ENCODE measurements at regions not wholly inside any gene's neighbourhood (a gene's known extent, or its start where the extent isn't known, plus 50 kb on each side); places are given as distances from the start of the nearest gene placed in this dataset.

GRCh38 chr10:28959850-28960501, 282.7 kb downstream of the BAMBI start:
- Mint-ChIP-seq H3K27ac (no peak overlapping the region), H3K9me3 (no peaks in the 10 kb centered on the region), H3K27me3 (ENCODE audit: insufficient read depth) (peaks cover 4% of the 10 kb centered on the region), H3K4me3 (no peak overlapping the region), H3K36me3 (ENCODE audit: low read depth) (no peaks in the 10 kb centered on the region), H3K4me1 (ENCODE audit: low read depth) (no peaks in the 10 kb centered on the region)
- DNase-seq: no peak
- TF ChIP-seq, protein P1, sequence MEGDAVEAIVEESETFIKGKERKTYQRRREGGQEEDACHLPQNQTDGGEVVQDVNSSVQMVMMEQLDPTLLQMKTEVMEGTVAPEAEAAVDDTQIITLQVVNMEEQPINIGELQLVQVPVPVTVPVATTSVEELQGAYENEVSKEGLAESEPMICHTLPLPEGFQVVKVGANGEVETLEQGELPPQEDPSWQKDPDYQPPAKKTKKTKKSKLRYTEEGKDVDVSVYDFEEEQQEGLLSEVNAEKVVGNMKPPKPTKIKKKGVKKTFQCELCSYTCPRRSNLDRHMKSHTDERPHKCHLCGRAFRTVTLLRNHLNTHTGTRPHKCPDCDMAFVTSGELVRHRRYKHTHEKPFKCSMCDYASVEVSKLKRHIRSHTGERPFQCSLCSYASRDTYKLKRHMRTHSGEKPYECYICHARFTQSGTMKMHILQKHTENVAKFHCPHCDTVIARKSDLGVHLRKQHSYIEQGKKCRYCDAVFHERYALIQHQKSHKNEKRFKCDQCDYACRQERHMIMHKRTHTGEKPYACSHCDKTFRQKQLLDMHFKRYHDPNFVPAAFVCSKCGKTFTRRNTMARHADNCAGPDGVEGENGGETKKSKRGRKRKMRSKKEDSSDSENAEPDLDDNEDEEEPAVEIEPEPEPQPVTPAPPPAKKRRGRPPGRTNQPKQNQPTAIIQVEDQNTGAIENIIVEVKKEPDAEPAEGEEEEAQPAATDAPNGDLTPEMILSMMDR (IDR thresholded peaks at IDR 0.05): no peak

DNA sequence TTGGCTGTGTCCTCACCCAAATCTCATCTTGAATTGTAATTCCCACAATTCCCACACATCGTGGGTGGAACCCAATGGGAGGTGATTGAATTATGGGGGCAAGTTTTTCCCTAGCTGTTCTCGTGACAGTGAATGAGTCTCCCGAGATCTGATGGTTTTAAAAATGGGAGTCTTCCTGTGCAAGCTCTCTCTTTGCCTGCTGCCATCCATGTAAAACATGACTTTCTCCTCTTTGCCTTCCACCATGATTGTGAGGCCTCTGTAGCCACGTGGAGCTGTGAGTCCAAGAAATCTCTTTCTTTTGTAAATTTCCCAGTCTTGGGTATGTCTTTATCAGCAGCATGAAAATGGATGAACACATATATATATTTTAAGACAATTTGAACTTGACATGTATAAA, 285.4 kb downstream of the BAMBI start:
- no peaks in the 10 kb centered on the region for H3K4me1 Mint-ChIP-seq (ENCODE audit: low read depth)
- H3K36me3 Mint-ChIP-seq (ENCODE audit: low read depth): no peaks in the 10 kb centered on the region
- TF ChIP-seq, protein P1 (IDR thresholded peaks at IDR 0.05): no peak; the same call in 1 of the 2 replicates
- no peaks in the 10 kb centered on the region for H3K9me3 Mint-ChIP-seq
- H3K4me3 Mint-ChIP-seq: no peak overlapping the region
- DNase-seq: no peak
- H3K27me3 Mint-ChIP-seq (ENCODE audit: insufficient read depth): peaks cover 4% of the 10 kb centered on the region
- H3K27ac Mint-ChIP-seq: no peak overlapping the region

- DNase-seq: no peak
- Mint-ChIP-seq H3K27me3 (ENCODE audit: insufficient read depth) (peaks cover 4% of the 10 kb centered on the region), H3K36me3 (ENCODE audit: low read depth) (no peaks in the 10 kb centered on the region), H3K4me1 (ENCODE audit: low read depth) (no peaks in the 10 kb centered on the region), H3K9me3 (no peaks in the 10 kb centered on the region), H3K27ac (no peak overlapping the region), H3K4me3 (no peak overlapping the region)
- TF ChIP-seq, protein P1 (IDR thresholded peaks at IDR 0.05): no peak
These were observed 286.4 kb downstream of the BAMBI start for GRCh38 chr10:28963539-28964221.

- Mint-ChIP-seq H3K36me3 (ENCODE audit: low read depth) (no peaks in the 10 kb centered on the region), H3K4me3 (no peak overlapping the region), H3K9me3 (no peaks in the 10 kb centered on the region), H3K27ac (no peak overlapping the region), H3K27me3 (ENCODE audit: insufficient read depth) (peaks cover 6% of the 10 kb centered on the region), H3K4me1 (ENCODE audit: low read depth) (peaks cover 6% of the 10 kb centered on the region; the same call in 1 of the 2 replicates)
- DNase-seq: no peak
- TF ChIP-seq, protein P1 (IDR thresholded peaks at IDR 0.05): no peak
These were observed 288.6 kb downstream of the BAMBI start for GRCh38 chr10:28965937-28966336.

DNA sequence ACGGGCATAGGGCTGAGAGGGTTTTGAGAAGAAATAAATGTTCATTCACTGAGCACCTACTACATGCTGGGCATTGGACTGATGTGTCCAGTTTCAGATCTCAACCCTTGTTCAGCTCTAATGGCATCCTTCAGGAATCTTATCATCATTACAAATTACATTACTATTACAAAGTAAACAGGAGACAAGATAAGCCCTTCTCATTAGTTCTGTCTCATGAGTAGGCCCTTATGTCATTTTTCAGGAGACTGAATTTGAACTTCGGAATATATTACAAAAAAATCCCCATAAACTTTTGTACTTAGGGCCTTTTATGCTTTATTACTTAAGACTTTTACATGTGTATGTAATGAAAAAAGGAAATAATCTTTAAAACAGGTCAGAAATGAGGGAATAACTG, 289.7 kb downstream of the BAMBI start:
- no peak for DNase-seq
- no peaks in the 10 kb centered on the region for H3K36me3 Mint-ChIP-seq (ENCODE audit: low read depth)
- H3K4me3 Mint-ChIP-seq: no peak overlapping the region
- no peaks in the 10 kb centered on the region for H3K9me3 Mint-ChIP-seq
- no peak overlapping the region for H3K27ac Mint-ChIP-seq
- H3K4me1 Mint-ChIP-seq (ENCODE audit: low read depth): peaks cover 6% of the 10 kb centered on the region; the same call in 1 of the 2 replicates
- H3K27me3 Mint-ChIP-seq (ENCODE audit: insufficient read depth): peaks cover 6% of the 10 kb centered on the region
- TF ChIP-seq, protein P1 (IDR thresholded peaks at IDR 0.05): no peak

Measured in HFFc6 (cell line).